GM06990 (cell line): ENCODE measurements at regions not wholly inside any gene's neighbourhood (a gene's known extent, or its start where the extent isn't known, plus 50 kb on each side); places are given as distances from the start of the nearest gene placed in this dataset.

Source experiments
- DNase-seq: peaks from one replicate; pipeline ENCODE4 v3.0.0-alpha.2; 2011; ENCODE audit not compliant: insufficient read length; ENCODE audit errors: extremely low read depth
- H3K27me3 ChIP-seq: replicated peaks from 2 replicates; pipeline ENCODE4 v1.6.0; 2011; ENCODE audit warnings: low read length; ENCODE audit not compliant: control insufficient read depth, insufficient read depth
- H3K36me3 ChIP-seq: 2 replicates; pipeline ENCODE4 v1.5.1; 2011; ENCODE audit warnings: low read length; ENCODE audit not compliant: control insufficient read depth, insufficient read depth
- H3K4me3 ChIP-seq: replicated peaks from 2 replicates; pipeline ENCODE4 v1.5.1; 2011; ENCODE audit warnings: low read depth, mild to moderate bottlenecking, control low read depth, low read length
- CTCF ChIP-seq: IDR thresholded peaks from 2 replicates; pipeline ENCODE4 v1.5.1; 2011; ENCODE audit warnings: low read length, control low read depth, mild to moderate bottlenecking, inconsistent platforms; ENCODE audit not compliant: insufficient read depth, poor library complexity, severe bottlenecking

GRCh38 chr5:106766916-106767315 is 903.8 kb downstream of the EFNA5 start:
- no peak for TF ChIP-seq CTCF
- no peak for DNase-seq
- H3K27me3 ChIP-seq, result no peaks in the 10 kb centered on the region
- no peak overlapping the region for H3K4me3 ChIP-seq
- H3K36me3 ChIP-seq, result no peaks in the 10 kb centered on the region

GRCh38 chr5:106759581-106759980 is 911.2 kb downstream of the EFNA5 start:
- no peak for DNase-seq

GRCh38 chr5:106759152-106759551 is 911.6 kb downstream of the EFNA5 start:
- no peak for DNase-seq
- no peak for TF ChIP-seq CTCF
- Histone ChIP-seq H3K27me3 (no peaks in the 10 kb centered on the region), H3K36me3 (no peaks in the 10 kb centered on the region), H3K4me3 (no peak overlapping the region)

More at GRCh38 chr5:106759581-106759980, 911.2 kb downstream of the EFNA5 start:
- Histone ChIP-seq H3K27me3 (no peaks in the 10 kb centered on the region), H3K36me3 (no peaks in the 10 kb centered on the region), H3K4me3 (no peak overlapping the region)
- TF ChIP-seq CTCF, result no peak

- H3K27me3 ChIP-seq, result no peaks in the 10 kb centered on the region
- no peaks in the 10 kb centered on the region for H3K36me3 ChIP-seq
- TF ChIP-seq CTCF, result no peak
- no peak overlapping the region for H3K4me3 ChIP-seq
- DNase-seq, result no peak
These were observed 913.1 kb downstream of the EFNA5 start for GRCh38 chr5:106757672-106758071.

GRCh38 chr5:106755789-106756188 is 914.9 kb downstream of the EFNA5 start:
- H3K27me3 ChIP-seq, result no peaks in the 10 kb centered on the region
- H3K36me3 ChIP-seq, result no peaks in the 10 kb centered on the region
- H3K4me3 ChIP-seq, result no peak overlapping the region
- no peak for TF ChIP-seq CTCF
- no peak for DNase-seq

- no peak for TF ChIP-seq CTCF
- Histone ChIP-seq H3K27me3 (no peaks in the 10 kb centered on the region), H3K36me3 (no peaks in the 10 kb centered on the region), H3K4me3 (no peak overlapping the region)
- DNase-seq, result no peak
These were observed 915.7 kb downstream of the EFNA5 start for GRCh38 chr5:106755066-106755465.
